H1 (cell line): ENCODE measurements at regions not wholly inside any gene's neighbourhood (a gene's known extent, or its start where the extent isn't known, plus 50 kb on each side); places are given as distances from the start of the nearest gene placed in this dataset.

Source experiments
- CTCF ChIA-PET: fragments of 300-600 bp; sonication (Branson Sonifier 250); formaldehyde crosslinking; loops from one replicate; lab custom pipeline; 2021; ENCODE audit not compliant: partially characterized antibody; lab: Charles Lee
- POLR2A ChIA-PET: fragments of 300-600 bp; sonication (Branson Sonifier 250); formaldehyde crosslinking; loops from one replicate; lab custom pipeline; 2021; ENCODE audit warnings: inconsistent platforms; ENCODE audit not compliant: partially characterized antibody; lab: Charles Lee
- DNase-seq, 2 experiments: peaks; one replicate each; pipeline versions ENCODE4 v3.0.0 to v3.0.0-alpha.2; 2010 to 2022; ENCODE audit warnings: low spot score in 2 of 2, low read depth in 1 of 2, mixed read lengths in 1 of 2
- FAIRE-seq: peaks from 2 replicates; lab custom pipeline; 2011; peaks lifted over from hg19 to GRCh38; lab: Jason Lieb, UNC
- H2AFZ ChIP-seq: 2 replicates; pipeline ENCODE4 v1.8.1; 2012; ENCODE audit warnings: low read length, inconsistent platforms
- H2AK5ac ChIP-seq: 2 replicates; pipeline ENCODE4 v1.6.1; 2013; ENCODE audit warnings: low read depth, low read length
- H2BK120ac ChIP-seq: replicated peaks from 2 replicates; pipeline ENCODE3; 2013; ENCODE audit warnings: low read depth, low read length, inconsistent platforms
- H2BK12ac ChIP-seq: 2 replicates; pipeline ENCODE4 v1.6.1; 2013; ENCODE audit warnings: low read depth, low read length
- H2BK15ac ChIP-seq: 2 replicates; pipeline ENCODE4 v1.6.1; 2013; ENCODE audit warnings: low read length
- H2BK20ac ChIP-seq: 2 replicates; pipeline ENCODE4 v1.6.1; 2013; ENCODE audit warnings: low read length
- H2BK5ac ChIP-seq: 2 replicates; pipeline ENCODE4 v1.6.1; 2013; ENCODE audit warnings: low read depth, low read length
- H3K14ac ChIP-seq: 2 replicates; pipeline ENCODE4 v1.6.1; 2013; ENCODE audit warnings: inconsistent platforms; ENCODE audit not compliant: insufficient read length
- H3K18ac ChIP-seq: 2 replicates; pipeline ENCODE4 v1.6.1; 2013; ENCODE audit warnings: low read length; ENCODE audit errors: extremely low read depth
- H3K23ac ChIP-seq: 2 replicates; pipeline ENCODE4 v1.6.1; 2013; ENCODE audit warnings: inconsistent platforms; ENCODE audit not compliant: insufficient read length
- H3K23me2 ChIP-seq: 2 replicates; pipeline ENCODE4 v1.6.1; 2013; ENCODE audit warnings: low read depth, low read length
- H3K27ac ChIP-seq: 2 replicates; pipeline ENCODE4 v1.6.1; 2011; ENCODE audit warnings: low read depth, low read length, inconsistent platforms
- H3K27me3 ChIP-seq, 4 experiments: replicated peaks in 1 of 4; 1 replicate in 1 of 4; 2 replicates in 3 of 4; pipeline versions ENCODE4 v1.6.1 to v1.8.1; 2011 to 2013; ENCODE audit warnings: low read length in 3 of 4, mild to moderate bottlenecking in 3 of 4, inconsistent platforms in 2 of 4, mixed read lengths in 2 of 4, moderate library complexity in 1 of 4; ENCODE audit not compliant: control insufficient read depth in 3 of 4, insufficient read depth in 3 of 4; ENCODE audit errors: extremely low read depth in 1 of 4
- H3K36me3 ChIP-seq, 4 experiments: 2 replicates each; pipeline versions ENCODE4 v1.6.1 to v1.8.1; 2011 to 2013; ENCODE audit warnings: mild to moderate bottlenecking in 4 of 4, low read length in 3 of 4, moderate library complexity in 2 of 4, control low read depth in 1 of 4, inconsistent platforms in 1 of 4; ENCODE audit not compliant: insufficient read depth in 4 of 4, control insufficient read depth in 2 of 4
- H3K4ac ChIP-seq: replicated peaks from 2 replicates; pipeline ENCODE3; 2013; ENCODE audit warnings: low read length, low read depth, mixed read lengths, inconsistent platforms; ENCODE audit not compliant: insufficient read length
- H3K4me1 ChIP-seq, 4 experiments: replicated peaks in 1 of 4; 1 replicate in 1 of 4; 2 replicates in 3 of 4; pipeline versions ENCODE4 v1.6.1 to v1.8.1; 2011 to 2013; ENCODE audit warnings: low read length in 3 of 4, inconsistent platforms in 2 of 4, mixed read lengths in 1 of 4; ENCODE audit not compliant: insufficient read depth in 4 of 4, control insufficient read depth in 3 of 4
- H3K4me2 ChIP-seq, 2 experiments: 2 replicates each; pipeline versions ENCODE4 v1.6.1 to v1.8.1; 2011 to 2013; ENCODE audit warnings: low read depth in 2 of 2, low read length in 2 of 2, control low read depth in 1 of 2, inconsistent platforms in 1 of 2, mild to moderate bottlenecking in 1 of 2; ENCODE audit not compliant: insufficient read depth in 1 of 2
- H3K4me3 ChIP-seq, 4 experiments: fragments of 200-600, 300-600 bp in 1 of 4; sonication (generic), shearing (Covaris generic), sonication (Bioruptor Twin) in 1 of 4; 2 replicates each; pipeline versions ENCODE4 v1.5.1 to v1.8.1; 2011 to 2016; ENCODE audit warnings: low read length in 4 of 4, low read depth in 3 of 4, control low read depth in 2 of 4, inconsistent platforms in 2 of 4, mild to moderate bottlenecking in 2 of 4, mixed read lengths in 1 of 4, moderate library complexity in 1 of 4; ENCODE audit not compliant: insufficient read depth in 2 of 4; ENCODE audit errors: extremely low read depth in 1 of 4
- H3K56ac ChIP-seq: replicated peaks from 2 replicates; pipeline ENCODE3; 2013; ENCODE audit warnings: low read depth, mild to moderate bottlenecking, mixed read lengths, low read length, inconsistent platforms; ENCODE audit not compliant: insufficient read length
- H3K79me1 ChIP-seq: 2 replicates; pipeline ENCODE4 v1.6.1; 2013; ENCODE audit warnings: low read depth, low read length, control low read depth
- H3K79me2 ChIP-seq, 2 experiments: 2 replicates each; pipeline versions ENCODE4 v1.6.1 to v1.8.1; 2012 to 2013; ENCODE audit warnings: low read length in 2 of 2, mild to moderate bottlenecking in 2 of 2, inconsistent platforms in 1 of 2; ENCODE audit not compliant: insufficient read depth in 2 of 2, control insufficient read depth in 1 of 2
- H3K9ac ChIP-seq, 4 experiments: replicated peaks in 1 of 4; 1 replicate in 1 of 4; 2 replicates in 3 of 4; pipeline versions ENCODE4 v1.6.1 to v1.8.1; 2011 to 2013; ENCODE audit warnings: low read depth in 3 of 4, low read length in 3 of 4, control low read depth in 2 of 4, mild to moderate bottlenecking in 2 of 4, moderate library complexity in 2 of 4, inconsistent platforms in 1 of 4; ENCODE audit errors: extremely low read depth in 1 of 4
- H3K9me3 ChIP-seq, 2 experiments: 2 replicates each; pipeline versions ENCODE4 v1.6.1 to v1.8.1; 2012 to 2013; ENCODE audit warnings: mild to moderate bottlenecking in 2 of 2, moderate library complexity in 2 of 2, control low read depth in 1 of 2, inconsistent platforms in 1 of 2, low read depth in 1 of 2, low read length in 1 of 2, mixed read lengths in 1 of 2; ENCODE audit not compliant: insufficient read depth in 2 of 2
- H4K20me1 ChIP-seq, 2 experiments: replicated peaks in 1 of 2; 2 replicates each; pipeline versions ENCODE3 to v1.8.1; 2011 to 2013; ENCODE audit warnings: inconsistent platforms in 2 of 2, low read length in 2 of 2, mild to moderate bottlenecking in 1 of 2; ENCODE audit not compliant: insufficient read depth in 2 of 2, control insufficient read depth in 1 of 2
- H4K5ac ChIP-seq: 2 replicates; pipeline ENCODE4 v1.6.1; 2013; ENCODE audit warnings: low read length, low read depth, mixed read lengths, inconsistent platforms; ENCODE audit not compliant: insufficient read length
- H4K8ac ChIP-seq: 2 replicates; pipeline ENCODE4 v1.8.0; 2013; ENCODE audit warnings: mild to moderate bottlenecking, moderate library complexity, low read length, inconsistent platforms; ENCODE audit not compliant: insufficient read depth; ENCODE audit errors: extremely low read depth
- H4K91ac ChIP-seq: replicated peaks from 2 replicates; pipeline ENCODE3; 2013; ENCODE audit warnings: low read length, mixed read lengths, inconsistent platforms; ENCODE audit not compliant: insufficient read length
- CHD2 ChIP-seq: IDR thresholded peaks from 2 replicates; pipeline ENCODE4 v1.6.1; 2012; ENCODE audit warnings: low read length, improper control_type of control experiment
- EGR1 ChIP-seq: IDR thresholded peaks from 2 replicates; pipeline ENCODE4 v1.6.1; 2011; ENCODE audit warnings: low read depth, low read length, borderline replicate concordance
- EZH2 ChIP-seq: fragments of 200-600 bp; sonication (generic); IDR thresholded peaks from 2 replicates; pipeline ENCODE4 v1.7.1; 2012; ENCODE audit warnings: low read depth, mild to moderate bottlenecking, moderate library complexity, low read length, inconsistent platforms; ENCODE audit not compliant: severe bottlenecking
- SP4 ChIP-seq: IDR thresholded peaks from 2 replicates; pipeline ENCODE4 v1.6.1; 2012; ENCODE audit warnings: low read length, inconsistent platforms
- TAF1 ChIP-seq: IDR thresholded peaks from 2 replicates; pipeline ENCODE4 v1.6.1; 2011; ENCODE audit warnings: mild to moderate bottlenecking, low read depth, low read length
- TAF7 ChIP-seq: optimal IDR thresholded peaks from 2 replicates; pipeline ENCODE3; 2011; ENCODE audit warnings: low read depth, mild to moderate bottlenecking, inconsistent platforms, low read length, moderate library complexity, borderline replicate concordance
- ZNF274 ChIP-seq: IDR thresholded peaks from 2 replicates; pipeline ENCODE4 v1.7.0; 2012; ENCODE audit warnings: low read length, borderline replicate concordance; ENCODE audit errors: extremely low read depth
- WGBS, 2 experiments: shearing (Covaris generic) in 1 of 2; methylation state at CpG; one replicate each; pipeline versions ENCODE4 v1.1.6 to v1.1.7; 2013 to 2015; ENCODE audit warnings: low lambda C conversion rate in 2 of 2, mixed read lengths in 2 of 2, inconsistent platforms in 1 of 2, low coverage in 1 of 2, missing lambda C conversion rate in 1 of 2; ENCODE audit not compliant: insufficient replicate concordance in 2 of 2, insufficient coverage in 1 of 2, insufficient read length in 1 of 2; ENCODE audit errors: extremely low coverage in 1 of 2, missing lambda C conversion rate in 1 of 2; 5-methylcytosine and 5-hydroxymethylcytosine counted together

DNA sequence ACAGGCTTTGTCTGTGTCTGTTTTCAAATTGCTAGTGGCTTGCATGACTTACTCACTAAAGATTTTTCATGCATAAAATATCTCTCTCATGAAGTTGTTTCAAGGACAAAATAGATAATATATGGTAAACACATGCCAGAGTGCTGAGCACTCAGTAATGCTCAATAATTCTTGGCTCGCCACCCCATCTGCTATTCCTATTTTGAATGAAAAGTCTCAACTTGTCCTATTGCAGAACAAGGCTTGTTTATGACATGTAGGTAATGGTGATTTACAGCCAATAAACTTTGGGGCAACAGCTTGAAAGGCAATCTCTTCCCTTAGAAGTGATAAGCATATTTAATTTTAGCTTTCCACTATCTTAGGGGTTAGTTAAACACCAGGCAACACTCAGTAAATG, 789.0 kb upstream of the ROBO1 start:
- H3K23ac ChIP-seq, result no peak overlapping the region
- ChIA-PET POLR2A (no interaction called here), CTCF (no interaction called here)
- H3K4me2 ChIP-seq, result no peak overlapping the region
- no peak overlapping the region for H2BK120ac ChIP-seq
- no peaks in the 10 kb centered on the region for H3K79me1 ChIP-seq
- H4K91ac ChIP-seq, result no peak overlapping the region
- no peaks in the 10 kb centered on the region for H3K79me2 ChIP-seq
- no peak overlapping the region for H2BK5ac ChIP-seq
- no peaks in the 10 kb centered on the region for H4K20me1 ChIP-seq
- no peak overlapping the region for H3K18ac ChIP-seq
- H3K4me3 ChIP-seq, result no peak overlapping the region
- no peak overlapping the region for H4K8ac ChIP-seq
- H3K56ac ChIP-seq, result no peak overlapping the region
- no peak overlapping the region for H3K27ac ChIP-seq
- H2AK5ac ChIP-seq, result no peak overlapping the region
- no peak overlapping the region for H2AFZ ChIP-seq
- 100% methylated on average over 1 of the region's 1 CpG; no CpG with 5 or more reads in 1 of the 2 experiments for WGBS, 2 experiments
- H3K14ac ChIP-seq, result no peak overlapping the region
- no peak overlapping the region for H3K4ac ChIP-seq
- no peak for DNase-seq
- H2BK12ac ChIP-seq, result no peak overlapping the region
- no peaks in the 10 kb centered on the region for H3K9me3 ChIP-seq
- no peak for FAIRE-seq
- no peak overlapping the region for H2BK15ac ChIP-seq
- no peaks in the 10 kb centered on the region for H3K27me3 ChIP-seq
- H3K36me3 ChIP-seq, result no peaks in the 10 kb centered on the region
- no peaks in the 10 kb centered on the region; the same call in 1 of the 2 replicates for H3K23me2 ChIP-seq
- H3K9ac ChIP-seq, result no peak overlapping the region
- no peak overlapping the region for H4K5ac ChIP-seq
- no peaks in the 10 kb centered on the region for H3K4me1 ChIP-seq
- no peak overlapping the region for H2BK20ac ChIP-seq
- no peak for TF ChIP-seq CHD2
- TF ChIP-seq SP4, result no peak
- no peak for TF ChIP-seq TAF1
- no peak for TF ChIP-seq ZNF274
- TF ChIP-seq EGR1, result no peak
- TF ChIP-seq EZH2, result no peak
- no peak for TF ChIP-seq TAF7
